Esophagus muscularis mucosa (tissue), 4 donors: ENCODE measurements at regions not wholly inside any gene's neighbourhood (a gene's known extent, or its start where the extent isn't known, plus 50 kb on each side); places are given as distances from the start of the nearest gene placed in this dataset.

Experiments used
- DNase-seq: peaks from one replicate; pipeline ENCODE4 v3.0.0-alpha.2; 2017; ENCODE audit errors: extremely low spot score
- H3K27ac ChIP-seq, 4 donors: fragments of 200-600 bp; sonication (generic); replicated peaks in 1 of 4; 1 replicate in 3 of 4; 2 replicates in 1 of 4; pipeline ENCODE4 v1.5.1; 2016 to 2019; ENCODE audit warnings: mild to moderate bottlenecking in 1 of 4
- H3K27me3 ChIP-seq, 4 donors: fragments of 200-600 bp; sonication (generic); one replicate each; pipeline versions ENCODE4 v1.5.1 to v1.6.0; 2016 to 2019
- H3K36me3 ChIP-seq, 4 donors: fragments of 200-600 bp; sonication (generic); one replicate each; pipeline ENCODE4 v1.5.1; 2016 to 2019
- H3K4me1 ChIP-seq, 4 donors: fragments of 200-600 bp; sonication (generic); one replicate each; pipeline ENCODE4 v1.5.1; 2016 to 2019
- H3K4me3 ChIP-seq, 4 donors: fragments of 200-600 bp; sonication (generic); 1 replicate in 2 of 4; 2 replicates in 2 of 4; pipeline ENCODE4 v1.5.1; 2016 to 2019; ENCODE audit warnings: mild to moderate bottlenecking in 4 of 4, moderate library complexity in 1 of 4
- H3K9me3 ChIP-seq, 4 donors: fragments of 200-600 bp; sonication (generic); 1 replicate in 3 of 4; 2 replicates in 1 of 4; pipeline ENCODE4 v1.5.1; 2016 to 2019
- CTCF ChIP-seq, 3 experiments: fragments of 200-600 bp in 2 of 3; fragments of 450-650 bp in 1 of 3; sonication (generic) in 2 of 3; IDR thresholded peaks; one replicate each; pipeline ENCODE4 v1.5.1; 2017 to 2019; ENCODE audit warnings: antibody characterized with exemption in 3 of 3, mild to moderate bottlenecking in 2 of 3, moderate library complexity in 1 of 3
- EP300 ChIP-seq: sonication (generic); formaldehyde crosslinking; IDR thresholded peaks from one replicate; pipeline ENCODE4 v1.6.1; 2017; ENCODE audit warnings: antibody characterized with exemption
- POLR2A ChIP-seq: fragments of 450-650 bp; IDR thresholded peaks from one replicate; pipeline ENCODE4 v1.6.1; 2017; ENCODE audit warnings: antibody characterized with exemption, moderate library complexity, mild to moderate bottlenecking, low read depth
- POLR2AphosphoS5 ChIP-seq, 2 donors: sonication (generic); formaldehyde crosslinking; IDR thresholded peaks; one replicate each; pipeline ENCODE4 v1.6.1; 2017; ENCODE audit warnings: antibody characterized with exemption in 2 of 2
- WGBS: methylation state at CpG from one replicate; pipeline ENCODE4 v1.1.5; 2018; 5-methylcytosine and 5-hydroxymethylcytosine counted together
- intact Hi-C: fragments of 100-400 bp; cut with DNase I; formaldehyde crosslinking; loops from one replicate; pipeline ENCODE4 v1.15.1; 2023

GRCh38 chr18:28725876-28726275 lies 548.9 kb upstream of the CDH2 start:
- Histone ChIP-seq H3K27ac (no peak overlapping the region), H3K4me1 (no peaks in the 10 kb centered on the region), H3K9me3 (no peaks in the 10 kb centered on the region), H3K27me3 (no peaks in the 10 kb centered on the region), H3K4me3 (no peak overlapping the region), H3K36me3 (no peaks in the 10 kb centered on the region)
- 89% methylated on average over 2 of the region's 2 CpGs for WGBS
- no peak for DNase-seq
- TF ChIP-seq EP300 (no peak), CTCF (IDR thresholded peaks at IDR 0.05) (no peak), POLR2A (no peak), POLR2AphosphoS5 (IDR thresholded peaks at IDR 0.05) (no peak)
- intact Hi-C loops: loop anchor here (10.0 kb wide), 1 partner anchor 59 kb away; no protein-coding TSS in a partner anchor

- Histone ChIP-seq H3K27me3 (no peaks in the 10 kb centered on the region), H3K9me3 (no peaks in the 10 kb centered on the region), H3K36me3 (no peaks in the 10 kb centered on the region), H3K27ac (no peak overlapping the region), H3K4me1 (no peaks in the 10 kb centered on the region), H3K4me3 (no peak overlapping the region)
- no peak for DNase-seq
- 81% methylated on average over 2 of the region's 2 CpGs for WGBS
- no peak for TF ChIP-seq EP300
- TF ChIP-seq CTCF (IDR thresholded peaks at IDR 0.05): no peak
- TF ChIP-seq POLR2AphosphoS5 (IDR thresholded peaks at IDR 0.05): no peak
- TF ChIP-seq POLR2A: no peak
- intact Hi-C loops: loop anchor here (10.0 kb wide), 1 partner anchor 61 kb away; no protein-coding TSS in a partner anchor
Measured at GRCh38 chr18:28723506-28723905, 546.6 kb upstream of the CDH2 start.

- Histone ChIP-seq H3K27me3 (no peaks in the 10 kb centered on the region), H3K4me1 (no peaks in the 10 kb centered on the region), H3K4me3 (no peak overlapping the region), H3K9me3 (no peaks in the 10 kb centered on the region), H3K36me3 (no peaks in the 10 kb centered on the region), H3K27ac (no peak overlapping the region)
- DNase-seq: no peak
- intact Hi-C loops: no loop called here
- TF ChIP-seq EP300: no peak
- TF ChIP-seq CTCF (IDR thresholded peaks at IDR 0.05): no peak
- TF ChIP-seq POLR2A: no peak
- TF ChIP-seq POLR2AphosphoS5 (IDR thresholded peaks at IDR 0.05): no peak
Measured at GRCh38 chr18:28718696-28719095, 541.8 kb upstream of the CDH2 start.

GRCh38 chr18:28716338-28716737 lies 539.4 kb upstream of the CDH2 start:
- no peak overlapping the region for H3K27ac ChIP-seq
- WGBS: 84% methylated on average over 1 of the region's 1 CpG
- H3K9me3 ChIP-seq: no peaks in the 10 kb centered on the region
- TF ChIP-seq CTCF (IDR thresholded peaks at IDR 0.05): no peak
- no peak for TF ChIP-seq POLR2AphosphoS5 (IDR thresholded peaks at IDR 0.05)
- TF ChIP-seq POLR2A: no peak
- TF ChIP-seq EP300: no peak
- no peaks in the 10 kb centered on the region for H3K4me1 ChIP-seq
- H3K4me3 ChIP-seq: no peak overlapping the region
- H3K36me3 ChIP-seq: no peaks in the 10 kb centered on the region
- H3K27me3 ChIP-seq: no peaks in the 10 kb centered on the region
- intact Hi-C loops: no loop called here
- no peak for DNase-seq

- Histone ChIP-seq H3K4me1 (no peaks in the 10 kb centered on the region), H3K9me3 (no peaks in the 10 kb centered on the region), H3K27ac (no peak overlapping the region), H3K27me3 (no peaks in the 10 kb centered on the region), H3K36me3 (no peaks in the 10 kb centered on the region), H3K4me3 (no peak overlapping the region)
- intact Hi-C loops: no loop called here
- 93% methylated on average over 1 of the region's 1 CpG for WGBS
- no peak for DNase-seq
- TF ChIP-seq EP300 (no peak), POLR2A (no peak), POLR2AphosphoS5 (IDR thresholded peaks at IDR 0.05) (no peak), CTCF (IDR thresholded peaks at IDR 0.05) (no peak)
Measured at GRCh38 chr18:28715206-28715605, 538.3 kb upstream of the CDH2 start.
